ENCODE measurements at regions not wholly inside any gene's neighbourhood (a gene's known extent, or its start where the extent isn't known, plus 50 kb on each side); places are given as distances from the start of the nearest gene placed in this dataset.

GRCh38 chr15:68511073-68511991 lies 67.5 kb upstream of the CORO2B start (continued):
- TF ChIP-seq CHD7 (IDR thresholded peaks at IDR 0.05; ENCODE audit: insufficient replicate concordance, low read length) = no peak
- TF ChIP-seq HDAC6 (IDR thresholded peaks at IDR 0.05; ENCODE audit: low read depth, low read length) = no peak
- no peak for TF ChIP-seq SP2 (IDR thresholded peaks at IDR 0.05; ENCODE audit: low read length)
